GM12874 (cell line): ENCODE measurements at regions not wholly inside any gene's neighbourhood (a gene's known extent, or its start where the extent isn't known, plus 50 kb on each side); places are given as distances from the start of the nearest gene placed in this dataset.

Source experiments
- TF ChIP-seq, protein P1 (sequence below): IDR thresholded peaks from 2 replicates; pipeline ENCODE4 v1.5.1; 2011; ENCODE audit warnings: low read depth, mild to moderate bottlenecking, control low read depth, low read length, moderate library complexity; ENCODE audit not compliant: insufficient read depth

DNA sequence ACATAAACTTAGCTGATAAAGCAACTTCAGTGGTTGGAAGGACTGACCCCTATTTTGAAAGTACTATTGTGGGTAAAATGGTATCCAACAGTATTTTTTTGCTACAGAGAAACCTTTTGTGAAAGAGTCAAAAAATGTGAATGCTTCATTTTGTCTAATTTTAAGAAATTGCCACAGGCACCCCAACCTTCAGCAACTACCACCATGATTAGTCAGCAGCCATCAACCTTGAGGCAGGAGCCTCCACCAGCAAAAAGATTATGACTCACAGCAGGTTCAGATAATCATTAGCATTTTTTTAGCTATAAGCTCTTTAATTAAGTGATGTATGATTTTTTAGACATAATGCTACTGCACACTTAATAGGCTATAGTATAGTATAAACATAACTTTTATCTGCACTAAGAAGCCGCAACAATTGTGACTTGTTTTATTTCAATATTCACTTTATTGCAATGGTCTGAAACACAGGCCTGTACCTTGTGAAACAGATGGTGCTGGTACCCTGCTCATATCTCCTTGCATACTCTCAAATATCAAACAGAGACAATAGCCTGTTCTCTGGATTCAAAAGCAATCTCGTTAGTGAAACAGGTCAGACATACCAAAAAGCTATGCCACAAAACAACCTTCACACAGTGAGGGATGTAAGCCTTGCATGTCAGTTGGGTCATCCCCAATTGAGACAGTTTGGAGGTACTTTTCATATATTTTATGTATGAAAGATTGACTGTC lies 261.2 kb upstream of the FAM174A start:
- TF ChIP-seq, protein P1, sequence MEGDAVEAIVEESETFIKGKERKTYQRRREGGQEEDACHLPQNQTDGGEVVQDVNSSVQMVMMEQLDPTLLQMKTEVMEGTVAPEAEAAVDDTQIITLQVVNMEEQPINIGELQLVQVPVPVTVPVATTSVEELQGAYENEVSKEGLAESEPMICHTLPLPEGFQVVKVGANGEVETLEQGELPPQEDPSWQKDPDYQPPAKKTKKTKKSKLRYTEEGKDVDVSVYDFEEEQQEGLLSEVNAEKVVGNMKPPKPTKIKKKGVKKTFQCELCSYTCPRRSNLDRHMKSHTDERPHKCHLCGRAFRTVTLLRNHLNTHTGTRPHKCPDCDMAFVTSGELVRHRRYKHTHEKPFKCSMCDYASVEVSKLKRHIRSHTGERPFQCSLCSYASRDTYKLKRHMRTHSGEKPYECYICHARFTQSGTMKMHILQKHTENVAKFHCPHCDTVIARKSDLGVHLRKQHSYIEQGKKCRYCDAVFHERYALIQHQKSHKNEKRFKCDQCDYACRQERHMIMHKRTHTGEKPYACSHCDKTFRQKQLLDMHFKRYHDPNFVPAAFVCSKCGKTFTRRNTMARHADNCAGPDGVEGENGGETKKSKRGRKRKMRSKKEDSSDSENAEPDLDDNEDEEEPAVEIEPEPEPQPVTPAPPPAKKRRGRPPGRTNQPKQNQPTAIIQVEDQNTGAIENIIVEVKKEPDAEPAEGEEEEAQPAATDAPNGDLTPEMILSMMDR: no peak

DNA sequence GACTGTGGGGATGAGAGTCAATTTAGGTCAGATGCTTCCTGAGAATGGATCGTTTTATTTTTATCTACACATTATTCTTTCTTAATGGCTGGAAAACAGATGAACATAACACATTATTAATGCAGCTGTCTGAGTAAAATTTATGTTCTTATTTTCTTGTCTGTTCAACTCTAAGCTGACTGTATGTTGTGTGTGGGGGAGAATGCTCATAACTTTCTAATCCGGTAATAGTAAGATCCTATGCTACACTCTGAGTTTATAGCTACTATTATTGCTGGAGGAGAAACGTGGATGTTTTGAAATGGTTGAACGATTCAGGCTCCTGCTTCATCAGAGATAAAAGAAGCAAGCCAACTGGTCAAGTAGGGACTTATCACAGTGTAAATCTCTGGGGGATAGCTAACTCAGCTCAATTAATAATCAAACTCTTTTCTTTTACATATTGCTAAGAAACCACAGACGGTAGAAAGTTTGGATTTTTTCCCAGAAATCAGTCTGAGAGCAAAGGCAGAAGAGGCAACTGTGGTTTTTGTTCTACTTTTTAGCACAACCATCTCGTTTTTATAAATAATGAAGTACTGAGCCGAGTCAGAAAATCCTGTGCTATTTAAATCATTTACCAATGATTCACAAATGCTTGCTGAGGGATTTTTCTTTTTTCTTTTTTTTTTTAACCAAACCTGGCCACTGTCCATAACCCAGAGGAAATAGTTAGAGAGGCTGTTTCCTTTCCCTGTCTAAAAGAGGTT lies 265.0 kb upstream of the FAM174A start:
- TF ChIP-seq, protein P1: no peak

DNA sequence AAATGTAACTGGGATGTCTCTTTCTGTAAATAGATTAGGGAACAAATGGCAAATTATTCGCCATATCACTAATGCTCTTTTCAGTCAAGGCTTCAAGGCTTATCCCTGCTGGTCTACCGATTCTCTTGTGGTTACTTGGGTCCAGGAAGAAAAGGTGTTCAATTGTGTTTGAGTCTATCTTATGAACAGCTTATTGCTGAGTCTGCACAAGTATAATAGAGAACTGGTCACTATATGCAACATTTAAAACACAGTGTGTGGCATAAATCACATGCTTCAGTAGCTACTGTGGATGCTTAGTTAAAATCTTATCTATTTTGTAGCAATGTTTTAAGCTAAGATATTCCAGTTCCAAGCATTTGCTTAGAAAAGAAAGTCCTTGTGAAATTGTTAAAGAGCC lies 274.2 kb upstream of the FAM174A start:
- TF ChIP-seq, protein P1: no peak

DNA sequence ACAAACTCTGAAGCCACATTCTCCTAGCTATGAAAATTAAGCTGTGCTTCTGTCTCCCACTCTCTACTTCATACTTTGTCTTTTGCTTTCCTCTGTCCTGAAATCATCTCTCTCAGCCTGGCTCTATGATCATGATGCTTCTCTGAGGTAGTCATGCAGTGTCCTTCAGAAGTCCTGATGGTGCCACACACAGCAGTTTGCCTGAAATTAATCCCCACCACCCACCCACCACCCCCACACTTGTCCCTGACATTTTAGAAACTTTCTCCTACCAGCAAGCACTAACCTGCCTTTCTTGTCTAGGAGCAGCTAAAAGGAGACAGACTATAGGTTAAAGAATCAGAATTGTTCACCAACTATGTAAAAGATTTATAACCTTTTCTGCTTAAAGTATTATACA lies 282.2 kb upstream of the FAM174A start:
- TF ChIP-seq, protein P1: no peak

DNA sequence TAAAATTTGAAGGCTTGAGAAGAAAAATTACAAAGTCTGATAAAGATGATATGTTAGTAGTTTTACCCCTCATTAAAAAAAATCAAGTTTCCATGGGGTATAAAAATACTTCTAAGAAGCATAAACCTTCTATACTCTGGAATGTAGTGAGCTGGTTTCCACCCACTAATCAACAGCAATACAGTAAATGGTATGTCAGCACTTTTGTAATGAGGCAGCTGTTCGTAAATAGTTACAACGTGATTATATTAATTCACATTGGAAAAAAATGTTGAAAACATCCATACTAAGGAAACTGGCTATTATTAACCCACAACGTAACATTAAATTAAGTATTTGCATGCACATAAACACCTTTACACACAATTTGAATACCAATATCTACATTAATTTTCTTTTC lies 283.1 kb upstream of the FAM174A start:
- TF ChIP-seq, protein P1: no peak

DNA sequence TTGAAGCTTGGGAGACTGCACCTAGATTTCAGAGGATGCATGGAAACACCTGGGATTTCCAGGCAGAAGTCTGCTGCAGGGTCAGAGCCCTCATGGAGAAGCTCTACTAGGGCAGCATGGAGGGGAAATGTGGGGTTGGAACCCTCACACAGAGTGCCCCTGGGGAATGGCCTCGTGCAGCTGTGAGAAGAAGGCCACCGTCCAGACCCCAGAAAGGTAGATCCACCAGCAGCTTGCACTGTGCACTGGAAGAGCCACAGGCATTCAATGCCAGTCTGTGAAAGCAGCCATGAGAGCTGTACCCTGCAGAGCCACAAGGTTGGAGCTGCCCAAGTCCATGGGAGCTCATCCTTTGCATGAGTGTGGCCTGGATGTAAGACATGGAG lies 285.3 kb upstream of the FAM174A start:
- TF ChIP-seq, protein P1: no peak

DNA sequence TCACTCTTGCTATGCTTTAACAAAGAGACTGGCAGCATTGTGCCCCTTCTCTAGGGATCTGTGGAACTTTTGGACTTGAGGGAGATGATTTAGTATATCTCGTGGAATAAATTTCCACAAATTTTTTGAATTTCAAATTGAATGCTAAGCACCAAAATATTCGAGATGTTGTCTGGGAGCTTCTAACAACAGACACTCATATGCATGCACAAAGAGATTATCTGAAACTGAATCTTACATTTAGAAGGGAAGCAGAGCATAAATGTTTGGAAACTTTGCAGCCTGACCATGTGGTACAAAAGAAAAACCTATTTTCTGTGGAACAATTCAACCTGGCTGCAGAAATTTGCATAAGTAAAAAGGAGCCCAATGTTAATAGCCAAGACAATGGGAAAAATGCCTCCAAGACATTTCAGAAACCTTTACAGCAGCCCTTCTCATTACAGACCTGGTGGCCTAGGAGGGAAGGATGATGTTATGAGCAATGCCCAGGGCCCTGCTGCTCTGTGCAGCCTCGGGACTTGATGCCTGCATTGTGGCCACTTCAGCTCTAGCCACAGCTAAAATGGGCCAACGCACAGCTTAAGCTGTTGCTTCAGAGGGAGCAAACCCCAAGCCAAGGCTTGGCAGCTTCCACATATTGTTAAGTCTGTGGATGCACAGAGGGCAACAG lies 285.8 kb upstream of the FAM174A start:
- TF ChIP-seq, protein P1: no peak
